Ishikawa (cell line): ENCODE measurements at regions not wholly inside any gene's neighbourhood (a gene's known extent, or its start where the extent isn't known, plus 50 kb on each side); places are given as distances from the start of the nearest gene placed in this dataset.

Experiments used
- CEBPB ChIP-seq: IDR thresholded peaks from 2 replicates; pipeline ENCODE4 v1.6.1; 2012
- CREB1 ChIP-seq: IDR thresholded peaks from 2 replicates; pipeline ENCODE4 v1.6.1; 2012; ENCODE audit warnings: low read depth
- EGR1 ChIP-seq: IDR thresholded peaks from 2 replicates; pipeline ENCODE4 v1.6.1; 2012
- EP300 ChIP-seq: IDR thresholded peaks from 2 replicates; pipeline ENCODE4 v1.6.1; 2012; ENCODE audit warnings: borderline replicate concordance
- FOXM1 ChIP-seq: IDR thresholded peaks from 2 replicates; pipeline ENCODE4 v1.6.1; 2012; ENCODE audit warnings: low read depth, borderline replicate concordance
- NFIC ChIP-seq: IDR thresholded peaks from 2 replicates; pipeline ENCODE4 v1.6.1; 2012
- RAD21 ChIP-seq: IDR thresholded peaks from 2 replicates; pipeline ENCODE4 v1.6.1; 2012; ENCODE audit warnings: low read depth
- REST ChIP-seq: IDR thresholded peaks from 2 replicates; pipeline ENCODE4 v1.6.1; 2012; ENCODE audit warnings: low read depth, mild to moderate bottlenecking
- TAF1 ChIP-seq: IDR thresholded peaks from 2 replicates; pipeline ENCODE4 v1.6.1; 2012; ENCODE audit warnings: low read depth, mild to moderate bottlenecking
- TCF12 ChIP-seq: IDR thresholded peaks from 2 replicates; pipeline ENCODE4 v1.6.1; 2012; ENCODE audit warnings: low read depth
- TEAD4 ChIP-seq: IDR thresholded peaks from 2 replicates; pipeline ENCODE4 v1.6.1; 2012
- YY1 ChIP-seq: IDR thresholded peaks from 2 replicates; pipeline ENCODE4 v1.6.1; 2012; ENCODE audit warnings: low read depth
- ZBTB7A ChIP-seq: IDR thresholded peaks from 2 replicates; pipeline ENCODE4 v1.6.1; 2012; ENCODE audit warnings: low read depth
- TF ChIP-seq, protein P1 (sequence below): IDR thresholded peaks from 2 replicates; pipeline ENCODE4 v1.6.1; 2012
- TF ChIP-seq, protein P2 (sequence below): IDR thresholded peaks from 2 replicates; pipeline ENCODE4 v1.6.1; 2012

GRCh38 chr13:99798756-99799155, 172.8 kb downstream of the ZIC5 start:
- TF ChIP-seq NFIC: no peak
- no peak for TF ChIP-seq RAD21

DNA sequence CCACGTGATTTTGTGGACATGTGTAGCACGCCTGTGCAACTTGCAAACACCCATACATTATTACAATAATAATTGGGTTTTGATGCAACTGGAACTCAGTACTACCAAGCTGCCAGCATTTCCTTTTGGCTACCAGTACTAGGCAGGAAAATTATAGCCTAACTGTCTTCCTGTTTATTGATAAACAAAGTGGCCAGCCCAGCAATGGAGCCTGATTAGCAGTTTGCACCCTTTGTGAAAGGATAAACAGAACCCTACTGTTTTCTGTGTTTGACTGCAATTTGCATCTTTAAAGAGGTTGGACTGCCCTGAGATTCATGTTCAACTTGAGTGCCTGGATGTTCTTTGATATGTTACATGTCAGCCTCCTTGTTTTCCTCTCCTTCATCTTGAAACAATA, 173.9 kb downstream of the ZIC5 start:
- TF ChIP-seq REST (peak; percentile 4; the same call in 1 of the 2 replicates), EP300 (no peak)

DNA sequence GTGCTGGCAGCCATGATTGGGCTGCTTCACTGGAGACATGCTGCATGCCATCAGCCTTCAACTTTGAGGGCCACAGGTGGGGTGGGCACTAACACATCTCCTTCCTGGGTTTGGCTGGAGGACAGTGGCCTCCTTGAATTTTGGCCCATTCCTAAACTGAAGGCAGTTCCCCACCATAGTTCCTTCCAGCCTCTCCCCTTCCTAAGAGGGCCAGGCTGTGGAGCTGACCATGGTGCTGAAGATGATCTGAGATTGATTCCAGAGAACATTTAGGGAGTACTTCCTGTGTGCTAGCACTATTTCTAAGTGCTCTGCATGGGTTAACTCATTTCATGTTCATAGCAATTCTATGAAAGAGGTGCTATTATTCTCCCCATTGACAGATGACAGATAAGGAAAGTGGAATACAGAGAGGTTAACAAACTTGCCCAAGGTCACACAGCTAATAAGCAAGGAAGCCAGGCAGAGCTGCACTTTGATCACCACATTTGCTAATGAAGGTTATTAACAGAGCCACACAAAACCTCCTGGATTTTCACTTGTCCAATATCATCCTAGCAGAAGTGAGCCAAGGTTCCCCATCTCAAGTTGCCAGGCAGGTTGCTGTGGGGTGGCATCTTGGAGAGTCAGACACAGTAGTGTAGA, 175.3 kb downstream of the ZIC5 start:
- TF ChIP-seq EP300 (no peak), REST (peak; percentile 94), YY1 (peak; percentile 36; the same call in 1 of the 2 replicates), TCF12 (no peak), EGR1 (no peak), CEBPB (no peak), CREB1 (no peak), ZBTB7A (no peak), RAD21 (no peak), FOXM1 (no peak)
- TF ChIP-seq, protein P1, sequence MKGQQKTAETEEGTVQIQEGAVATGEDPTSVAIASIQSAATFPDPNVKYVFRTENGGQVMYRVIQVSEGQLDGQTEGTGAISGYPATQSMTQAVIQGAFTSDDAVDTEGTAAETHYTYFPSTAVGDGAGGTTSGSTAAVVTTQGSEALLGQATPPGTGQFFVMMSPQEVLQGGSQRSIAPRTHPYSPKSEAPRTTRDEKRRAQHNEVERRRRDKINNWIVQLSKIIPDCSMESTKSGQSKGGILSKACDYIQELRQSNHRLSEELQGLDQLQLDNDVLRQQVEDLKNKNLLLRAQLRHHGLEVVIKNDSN: no peak
- TF ChIP-seq, protein P2, sequence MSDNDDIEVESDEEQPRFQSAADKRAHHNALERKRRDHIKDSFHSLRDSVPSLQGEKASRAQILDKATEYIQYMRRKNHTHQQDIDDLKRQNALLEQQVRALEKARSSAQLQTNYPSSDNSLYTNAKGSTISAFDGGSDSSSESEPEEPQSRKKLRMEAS: no peak

GRCh38 chr13:99792079-99792921, 179.3 kb downstream of the ZIC5 start:
- TF ChIP-seq CREB1 (no peak), EGR1 (no peak), RAD21 (no peak), ZBTB7A (no peak), TEAD4 (no peak), TAF1 (no peak), REST (no peak), TCF12 (no peak), YY1 (no peak), NFIC (no peak), FOXM1 (no peak), EP300 (no peak), CEBPB (no peak)
- TF ChIP-seq, protein P2: no peak
- TF ChIP-seq, protein P1: no peak
